ENCODE measurements at regions not wholly inside any gene's neighbourhood (a gene's known extent, or its start where the extent isn't known, plus 50 kb on each side); places are given as distances from the start of the nearest gene placed in this dataset.

- DNase-seq (ENCODE audit: low spot score) (no peak), FAIRE-seq (no peak), ATAC-seq (no peak)
- Histone ChIP-seq H3K27me3 (ENCODE audit: control insufficient read depth in 1 of 2, insufficient read depth in 2 of 2, low read length in 2 of 2) (no peaks in the 10 kb centered on the region), H3K36me3 (replicated peaks in 1 of 2; ENCODE audit: control insufficient read depth in 1 of 2, insufficient read depth in 2 of 2, low read length in 2 of 2) (peaks cover 0 to 18% of the 10 kb centered on the region in 2 experiments; a peak in 2 of 5 replicates), H3K9ac (ENCODE audit: insufficient read depth, low read depth, low read length) (no peak overlapping the region), H2AFZ (ENCODE audit: low read length) (no peak overlapping the region), H3K79me2 (ENCODE audit: insufficient read depth, low read length) (no peaks in the 10 kb centered on the region), H3K27ac (ENCODE audit: extremely low read length, insufficient read depth, low read length) (no peak overlapping the region), H3K4me1 (ENCODE audit: insufficient read depth, low read length) (no peaks in the 10 kb centered on the region), H4K20me1 (ENCODE audit: insufficient read depth, low read length) (no peaks in the 10 kb centered on the region), H3K4me2 (ENCODE audit: low read depth, low read length) (no peak overlapping the region), H3K9me3 (ENCODE audit: low read length) (peaks cover 13% of the 10 kb centered on the region), H3K4me3 (replicated peaks in 1 of 3; ENCODE audit: insufficient read depth in 1 of 3, low read depth in 2 of 3, low read length in 3 of 3) (no peak overlapping the region)
- ChIA-PET CTCF (ENCODE audit: low intra/inter-chr PET ratio, low total read pairs) (no interaction called here), POLR2A (no interaction called here)
- 79% methylated on average over 6 of the region's 6 CpGs for WGBS (ENCODE audit: low lambda C conversion rate)
- in situ Hi-C loops (cut with HindIII; ENCODE audit: extremely low pct_ligation_motif_present, low pct_unique_long_range_greater_than_20kb) = no loop called here
- TF ChIP-seq ZNF329 (CRISPR knock-in tag; IDR thresholded peaks at IDR 0.05; ENCODE audit: low read depth) (no peak), DBP (CRISPR knock-in tag; IDR thresholded peaks at IDR 0.05; ENCODE audit: not compliant biosample characterization) (no peak), CCAR2 (optimal IDR thresholded peaks at IDR 0.05; ENCODE audit: low read depth, low read length) (no peak), NFE2L2 (IDR thresholded peaks at IDR 0.05; ENCODE audit: low read length) (no peak), ZNF746 (CRISPR knock-in tag; IDR thresholded peaks at IDR 0.05) (no peak), ZKSCAN8 (CRISPR knock-in tag; IDR thresholded peaks at IDR 0.05; ENCODE audit: borderline replicate concordance) (no peak), ZNF44 (CRISPR knock-in tag; IDR thresholded peaks at IDR 0.05) (no peak), ZNF891 (CRISPR knock-in tag; IDR thresholded peaks at IDR 0.05) (no peak), RORA (CRISPR knock-in tag; IDR thresholded peaks at IDR 0.05) (no peak)
- intact Hi-C loops (cut with micrococcal nuclease; ENCODE audit: unreplicated experiment) = no loop called here
- no TSS peak for BruUV-seq (replicated peaks)
Measured at GRCh38 chr2:39583781-39584180, 81.9 kb upstream of the TMEM178A start.
